ENCODE measurements at regions not wholly inside any gene's neighbourhood (a gene's known extent, or its start where the extent isn't known, plus 50 kb on each side); places are given as distances from the start of the nearest gene placed in this dataset.

- Histone ChIP-seq H3K27me3 (ENCODE audit: control insufficient read depth, insufficient read depth, low read length) (no peaks in the 10 kb centered on the region), H3K9me3 (ENCODE audit: control insufficient read depth, insufficient read depth, low read length) (no peaks in the 10 kb centered on the region), H3K9ac (ENCODE audit: low read depth, low read length) (no peak overlapping the region), H3K36me3 (ENCODE audit: control insufficient read depth, insufficient read depth, low read length) (no peaks in the 10 kb centered on the region), H3K4me1 (ENCODE audit: control insufficient read depth, insufficient read depth, low read length) (no peaks in the 10 kb centered on the region), H3K4me3 (ENCODE audit: low read depth, low read length) (no peak overlapping the region)
These were observed 179.8 kb downstream of the PRR20E start for GRCh38 chr13:57346786-57347185.

GRCh38 chr13:57352114-57352513 lies 185.1 kb downstream of the PRR20E start:
- H3K4me3 ChIP-seq (ENCODE audit: low read depth, low read length): no peak overlapping the region
- H3K36me3 ChIP-seq (ENCODE audit: control insufficient read depth, insufficient read depth, low read length): no peaks in the 10 kb centered on the region
- no peak overlapping the region for H3K9ac ChIP-seq (ENCODE audit: low read depth, low read length)
- no peaks in the 10 kb centered on the region for H3K27me3 ChIP-seq (ENCODE audit: control insufficient read depth, insufficient read depth, low read length)
- H3K4me1 ChIP-seq (ENCODE audit: control insufficient read depth, insufficient read depth, low read length): no peaks in the 10 kb centered on the region
- H3K9me3 ChIP-seq (ENCODE audit: control insufficient read depth, insufficient read depth, low read length): no peaks in the 10 kb centered on the region

DNA sequence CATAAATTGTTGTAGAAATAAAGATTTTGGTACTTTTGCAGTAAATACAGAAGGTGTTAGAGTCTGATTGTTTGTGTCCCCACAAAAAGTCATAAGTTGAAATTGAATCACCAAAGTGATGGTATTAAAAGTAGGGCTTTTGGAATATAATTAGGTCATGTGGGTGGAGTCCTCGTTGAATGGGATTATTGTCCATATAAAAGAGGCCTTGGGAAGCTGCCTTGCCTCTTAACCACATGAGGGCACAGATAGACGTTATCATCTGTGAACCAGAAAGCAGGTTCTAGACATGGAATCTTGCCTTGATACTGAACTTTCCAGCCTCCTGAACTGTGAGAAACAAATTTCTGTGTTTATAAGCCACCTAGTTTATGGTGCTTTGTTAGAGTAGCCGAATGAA lies 186.8 kb downstream of the PRR20E start:
- no peak overlapping the region for H3K9ac ChIP-seq (ENCODE audit: low read depth, low read length)
- no peaks in the 10 kb centered on the region for H3K27me3 ChIP-seq (ENCODE audit: control insufficient read depth, insufficient read depth, low read length)

GRCh38 chr13:57375876-57376275 lies 208.9 kb downstream of the PRR20E start:
- Histone ChIP-seq H3K4me3 (ENCODE audit: low read depth, low read length) (no peak overlapping the region), H3K4me1 (ENCODE audit: control insufficient read depth, insufficient read depth, low read length) (no peaks in the 10 kb centered on the region), H3K9me3 (ENCODE audit: control insufficient read depth, insufficient read depth, low read length) (no peaks in the 10 kb centered on the region), H3K36me3 (ENCODE audit: control insufficient read depth, insufficient read depth, low read length) (no peaks in the 10 kb centered on the region), H3K27me3 (ENCODE audit: control insufficient read depth, insufficient read depth, low read length) (no peaks in the 10 kb centered on the region), H3K9ac (ENCODE audit: low read depth, low read length) (no peak overlapping the region)

More for the DNA sequence above, 186.8 kb downstream of the PRR20E start:
- Histone ChIP-seq H3K4me3 (ENCODE audit: low read depth, low read length) (no peak overlapping the region), H3K4me1 (ENCODE audit: control insufficient read depth, insufficient read depth, low read length) (no peaks in the 10 kb centered on the region), H3K36me3 (ENCODE audit: control insufficient read depth, insufficient read depth, low read length) (no peaks in the 10 kb centered on the region), H3K9me3 (ENCODE audit: control insufficient read depth, insufficient read depth, low read length) (no peaks in the 10 kb centered on the region)

- no peaks in the 10 kb centered on the region for H3K36me3 ChIP-seq (ENCODE audit: control insufficient read depth, insufficient read depth, low read length)
- H3K9ac ChIP-seq (ENCODE audit: low read depth, low read length): no peak overlapping the region
- no peaks in the 10 kb centered on the region for H3K27me3 ChIP-seq (ENCODE audit: control insufficient read depth, insufficient read depth, low read length)
These were observed 223.2 kb upstream of the PCDH17 start for GRCh38 chr13:57408312-57408711.

DNA sequence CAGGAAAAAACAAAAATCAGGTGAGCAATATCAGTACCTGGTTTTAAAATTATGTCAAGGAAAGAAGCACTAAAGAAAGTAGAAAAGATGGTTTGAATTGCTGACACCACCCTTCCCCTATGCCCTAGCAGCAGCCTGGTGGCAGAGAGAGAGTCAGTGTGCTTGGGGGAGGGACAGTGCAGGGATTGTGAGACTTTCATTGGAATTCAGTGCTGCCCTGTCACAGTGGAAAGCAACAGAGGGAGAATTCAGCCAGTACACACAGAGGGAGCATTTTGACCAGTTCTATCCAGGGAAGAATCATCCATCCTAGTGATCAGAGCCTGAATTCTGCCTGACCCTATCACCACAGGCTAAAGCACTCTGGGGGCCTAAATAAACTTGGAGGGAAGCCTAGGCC lies 222.4 kb upstream of the PCDH17 start:
- Histone ChIP-seq H3K4me1 (ENCODE audit: control insufficient read depth, insufficient read depth, low read length) (no peaks in the 10 kb centered on the region), H3K9ac (ENCODE audit: low read depth, low read length) (no peak overlapping the region), H3K36me3 (ENCODE audit: control insufficient read depth, insufficient read depth, low read length) (no peaks in the 10 kb centered on the region), H3K4me3 (ENCODE audit: low read depth, low read length) (no peak overlapping the region), H3K27me3 (ENCODE audit: control insufficient read depth, insufficient read depth, low read length) (no peaks in the 10 kb centered on the region), H3K9me3 (ENCODE audit: control insufficient read depth, insufficient read depth, low read length) (no peaks in the 10 kb centered on the region)

More at GRCh38 chr13:57408312-57408711, 223.2 kb upstream of the PCDH17 start:
- no peaks in the 10 kb centered on the region for H3K4me1 ChIP-seq (ENCODE audit: control insufficient read depth, insufficient read depth, low read length)
- H3K9me3 ChIP-seq (ENCODE audit: control insufficient read depth, insufficient read depth, low read length): no peaks in the 10 kb centered on the region
- H3K4me3 ChIP-seq (ENCODE audit: low read depth, low read length): no peak overlapping the region

DNA sequence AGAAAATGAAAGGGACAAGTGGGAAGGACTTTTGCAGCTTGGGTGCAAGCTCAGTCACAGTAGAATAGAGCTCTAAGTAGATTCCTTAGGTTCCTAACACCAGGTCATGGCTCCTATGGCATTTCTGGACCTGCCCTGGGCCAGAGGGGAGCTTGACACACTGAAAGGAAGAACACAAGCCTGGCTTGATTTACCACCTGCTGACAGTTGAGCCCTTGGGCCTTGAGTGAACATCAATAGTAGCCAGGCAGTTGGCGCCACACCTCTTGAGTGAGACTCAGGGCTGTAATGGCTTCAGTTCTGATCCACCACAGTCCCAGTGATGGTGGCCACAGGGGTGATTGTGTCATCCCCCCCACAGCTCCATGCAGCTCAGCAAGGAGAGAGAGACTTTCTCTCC lies 221.9 kb upstream of the PCDH17 start:
- H3K4me3 ChIP-seq (ENCODE audit: low read depth, low read length): no peak overlapping the region
- H3K4me1 ChIP-seq (ENCODE audit: control insufficient read depth, insufficient read depth, low read length): no peaks in the 10 kb centered on the region
- no peak overlapping the region for H3K9ac ChIP-seq (ENCODE audit: low read depth, low read length)
- no peaks in the 10 kb centered on the region for H3K36me3 ChIP-seq (ENCODE audit: control insufficient read depth, insufficient read depth, low read length)
- H3K9me3 ChIP-seq (ENCODE audit: control insufficient read depth, insufficient read depth, low read length): no peaks in the 10 kb centered on the region
- H3K27me3 ChIP-seq (ENCODE audit: control insufficient read depth, insufficient read depth, low read length): no peaks in the 10 kb centered on the region

- Histone ChIP-seq H3K9me3 (ENCODE audit: control insufficient read depth, insufficient read depth, low read length) (no peaks in the 10 kb centered on the region), H3K9ac (ENCODE audit: low read depth, low read length) (no peak overlapping the region), H3K4me1 (ENCODE audit: control insufficient read depth, insufficient read depth, low read length) (no peaks in the 10 kb centered on the region), H3K36me3 (ENCODE audit: control insufficient read depth, insufficient read depth, low read length) (no peaks in the 10 kb centered on the region), H3K27me3 (ENCODE audit: control insufficient read depth, insufficient read depth, low read length) (no peaks in the 10 kb centered on the region), H3K4me3 (ENCODE audit: low read depth, low read length) (no peak overlapping the region)
These were observed 213.4 kb upstream of the PCDH17 start for GRCh38 chr13:57418067-57418677.

DNA sequence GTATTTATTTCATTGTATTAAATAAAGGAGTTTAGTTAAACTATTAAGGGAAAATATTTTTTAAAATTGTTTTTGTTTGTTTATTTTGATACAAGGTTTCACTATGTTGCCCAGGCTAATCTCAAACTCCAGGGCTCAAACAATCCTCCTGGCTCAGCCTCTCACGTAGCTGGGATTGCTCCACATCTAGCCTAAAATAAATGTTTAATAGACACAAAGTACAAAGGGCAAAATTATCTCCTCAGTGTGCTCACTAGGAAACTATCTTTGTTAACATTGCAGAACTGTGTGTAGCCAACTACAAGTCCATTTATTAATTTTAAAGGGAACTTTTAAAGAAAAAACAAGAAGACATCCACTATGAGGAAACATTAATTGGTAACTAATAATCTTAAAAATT lies 207.2 kb upstream of the PCDH17 start:
- H3K4me3 ChIP-seq (ENCODE audit: low read depth, low read length): no peak overlapping the region
- no peaks in the 10 kb centered on the region for H3K36me3 ChIP-seq (ENCODE audit: control insufficient read depth, insufficient read depth, low read length)
- no peaks in the 10 kb centered on the region for H3K27me3 ChIP-seq (ENCODE audit: control insufficient read depth, insufficient read depth, low read length)
- H3K9me3 ChIP-seq (ENCODE audit: control insufficient read depth, insufficient read depth, low read length): no peaks in the 10 kb centered on the region
- H3K9ac ChIP-seq (ENCODE audit: low read depth, low read length): no peak overlapping the region
- H3K4me1 ChIP-seq (ENCODE audit: control insufficient read depth, insufficient read depth, low read length): no peaks in the 10 kb centered on the region

- Histone ChIP-seq H3K9me3 (ENCODE audit: control insufficient read depth, insufficient read depth, low read length) (no peaks in the 10 kb centered on the region), H3K4me1 (ENCODE audit: control insufficient read depth, insufficient read depth, low read length) (no peaks in the 10 kb centered on the region), H3K9ac (ENCODE audit: low read depth, low read length) (no peak overlapping the region), H3K36me3 (ENCODE audit: control insufficient read depth, insufficient read depth, low read length) (no peaks in the 10 kb centered on the region), H3K27me3 (ENCODE audit: control insufficient read depth, insufficient read depth, low read length) (no peaks in the 10 kb centered on the region), H3K4me3 (ENCODE audit: low read depth, low read length) (no peak overlapping the region)
These were observed 206.0 kb upstream of the PCDH17 start for GRCh38 chr13:57425531-57425930.

- Histone ChIP-seq H3K9ac (ENCODE audit: low read depth, low read length) (no peak overlapping the region), H3K9me3 (ENCODE audit: control insufficient read depth, insufficient read depth, low read length) (no peaks in the 10 kb centered on the region), H3K27me3 (ENCODE audit: control insufficient read depth, insufficient read depth, low read length) (no peaks in the 10 kb centered on the region), H3K4me1 (ENCODE audit: control insufficient read depth, insufficient read depth, low read length) (no peaks in the 10 kb centered on the region), H3K36me3 (ENCODE audit: control insufficient read depth, insufficient read depth, low read length) (no peaks in the 10 kb centered on the region), H3K4me3 (ENCODE audit: low read depth, low read length) (no peak overlapping the region)
These were observed 194.0 kb upstream of the PCDH17 start for GRCh38 chr13:57437587-57437986.

- Histone ChIP-seq H3K9me3 (ENCODE audit: control insufficient read depth, insufficient read depth, low read length) (no peaks in the 10 kb centered on the region), H3K4me1 (ENCODE audit: control insufficient read depth, insufficient read depth, low read length) (no peaks in the 10 kb centered on the region), H3K36me3 (ENCODE audit: control insufficient read depth, insufficient read depth, low read length) (no peaks in the 10 kb centered on the region), H3K9ac (ENCODE audit: low read depth, low read length) (no peak overlapping the region), H3K4me3 (ENCODE audit: low read depth, low read length) (no peak overlapping the region), H3K27me3 (ENCODE audit: control insufficient read depth, insufficient read depth, low read length) (no peaks in the 10 kb centered on the region)
These were observed 193.5 kb upstream of the PCDH17 start for GRCh38 chr13:57438072-57438471.
